Keratinocyte (primary cell): ENCODE measurements at regions not wholly inside any gene's neighbourhood (a gene's known extent, or its start where the extent isn't known, plus 50 kb on each side); places are given as distances from the start of the nearest gene placed in this dataset.

Source experiments
- CTCF ChIP-seq, 3 experiments: IDR thresholded peaks in 1 of 3; conservative IDR thresholded peaks in 1 of 3; optimal IDR thresholded peaks in 1 of 3; 2 replicates in 2 of 3; 3 replicates in 1 of 3; pipeline versions ENCODE3 to v1.5.1; 2011; ENCODE audit warnings: low read length in 3 of 3, mild to moderate bottlenecking in 3 of 3, moderate library complexity in 2 of 3, control low read depth in 1 of 3, inconsistent platforms in 1 of 3; ENCODE audit not compliant: insufficient read depth in 2 of 3; ENCODE audit errors: extremely low read depth in 1 of 3
- EZH2 ChIP-seq: IDR thresholded peaks from one replicate; pipeline ENCODE4 v1.6.1; 2012; ENCODE audit warnings: inconsistent platforms, mild to moderate bottlenecking, low read length, moderate library complexity

- TF ChIP-seq CTCF (optimal IDR thresholded peaks at IDR 0.05 in 1 of 3, IDR thresholded peaks at IDR 0.05 in 1 of 3, conservative IDR thresholded peaks at IDR 0.05 in 1 of 3; ENCODE audit: extremely low read depth in 1 of 3, insufficient read depth in 2 of 3, low read length in 3 of 3): no peak
- no peak for TF ChIP-seq EZH2
Observed at GRCh38 chr6:144768551-144769075, 483.5 kb downstream of the UTRN start.
